K562 (cell line): ENCODE measurements at regions not wholly inside any gene's neighbourhood (a gene's known extent, or its start where the extent isn't known, plus 50 kb on each side); places are given as distances from the start of the nearest gene placed in this dataset.

Experiments used
- CCNT2 ChIP-seq: IDR thresholded peaks from 2 replicates; pipeline ENCODE4 v1.6.1; 2011; ENCODE audit warnings: borderline replicate concordance, low read depth, mild to moderate bottlenecking, moderate library complexity, mixed read lengths, low read length; ENCODE audit not compliant: insufficient read length; ENCODE audit errors: extremely low read depth
- FOSL1 ChIP-seq: fragments of 200-800 bp; sonication (Bioruptor generic); conservative IDR thresholded peaks from 2 replicates; pipeline ENCODE4 v1.6.1; 2016; ENCODE audit warnings: missing genetic modification characterization, missing compliant biosample characterization
- FOXA1 ChIP-seq: fragments of 450-650 bp; IDR thresholded peaks from 2 replicates; pipeline ENCODE4 v1.6.1; 2016; ENCODE audit warnings: mild to moderate bottlenecking, borderline replicate concordance
- MAFK ChIP-seq: IDR thresholded peaks from 2 replicates; pipeline ENCODE4 v1.6.1; 2011; ENCODE audit warnings: low read length, improper control_type of control experiment
- MAZ ChIP-seq, 2 experiments: fragments of 450-650 bp in 1 of 2; sonication (generic) in 1 of 2; formaldehyde crosslinking; IDR thresholded peaks in 1 of 2; conservative IDR thresholded peaks in 1 of 2; 2 replicates each; pipeline versions ENCODE4 v1.4.0 to v1.5.0; 2020; ENCODE audit warnings: mild to moderate bottlenecking in 1 of 2, missing genetic modification reagents in 1 of 2
- POLR2A ChIP-seq: fragments of 450-650 bp; conservative IDR thresholded peaks from 2 replicates; pipeline ENCODE4 v1.6.1; 2016
- RFX5 ChIP-seq: IDR thresholded peaks from 2 replicates; pipeline ENCODE4 v1.6.1; 2011; ENCODE audit warnings: low read depth, mild to moderate bottlenecking, improper control_type of control experiment, low read length
- TCF7L2 ChIP-seq: fragments of 150-350 bp; IDR thresholded peaks from 2 replicates; pipeline ENCODE4 v1.6.1; 2016; ENCODE audit warnings: low read depth, mild to moderate bottlenecking, low read length, moderate library complexity
- ZFP91 ChIP-seq: sonication (generic); formaldehyde crosslinking; IDR thresholded peaks from 2 replicates; pipeline ENCODE4 v1.8.0; 2022; ENCODE audit warnings: mild to moderate bottlenecking, missing genetic modification reagents
- ZNF282 ChIP-seq: sonication (generic); formaldehyde crosslinking; IDR thresholded peaks from 2 replicates; pipeline ENCODE4 v1.8.1; 2023; ENCODE audit warnings: missing genetic modification reagents
- ZNF785 ChIP-seq: fragments of 250-450 bp; sonication (Bioruptor Pico); IDR thresholded peaks from 2 replicates; pipeline ENCODE4 v1.4.0; 2020; ENCODE audit warnings: mild to moderate bottlenecking
- TF ChIP-seq, protein P1 (sequence below), 3 experiments: IDR thresholded peaks in 2 of 3; conservative IDR thresholded peaks in 1 of 3; 2 replicates each; pipeline ENCODE4 v1.5.1; 2011 to 2012; ENCODE audit warnings: low read length in 3 of 3, mild to moderate bottlenecking in 3 of 3, control low read depth in 2 of 3, improper control_type of control experiment in 1 of 3, inconsistent platforms in 1 of 3, low read depth in 1 of 3, mixed read lengths in 1 of 3, moderate library complexity in 1 of 3; ENCODE audit not compliant: insufficient read depth in 2 of 3

DNA sequence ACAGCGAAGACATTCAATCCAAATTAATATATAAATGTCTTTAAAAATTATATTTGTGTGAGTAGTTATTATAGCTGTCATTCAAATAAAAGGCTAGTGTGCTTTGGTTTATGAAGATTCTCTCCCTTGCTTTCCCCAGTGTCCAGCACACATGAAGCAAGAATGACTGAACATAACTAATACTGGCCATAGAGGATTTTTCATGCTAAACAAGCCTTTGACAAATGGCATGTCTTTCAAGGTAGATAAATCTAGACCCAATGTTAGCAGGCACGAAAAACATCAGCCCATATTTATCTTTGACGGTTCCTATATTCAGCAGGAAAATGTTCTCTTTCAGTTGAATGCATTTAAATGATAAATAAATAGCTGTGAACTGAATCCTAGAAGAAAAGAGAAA lies 1234.4 kb downstream of the EPHA7 start:
- TF ChIP-seq ZFP91 (no peak), CCNT2 (no peak), POLR2A (no peak), FOXA1 (no peak), FOSL1 (tag) (no peak), ZNF282 (CRISPR knock-in tag) (no peak), MAZ (CRISPR knock-in tag; conservative IDR thresholded peaks at IDR 0.05 in 1 of 2, IDR thresholded peaks at IDR 0.05 in 1 of 2) (no peak), MAFK (no peak), ZNF785 (no peak), TCF7L2 (no peak), RFX5 (no peak)
- TF ChIP-seq, protein P1, sequence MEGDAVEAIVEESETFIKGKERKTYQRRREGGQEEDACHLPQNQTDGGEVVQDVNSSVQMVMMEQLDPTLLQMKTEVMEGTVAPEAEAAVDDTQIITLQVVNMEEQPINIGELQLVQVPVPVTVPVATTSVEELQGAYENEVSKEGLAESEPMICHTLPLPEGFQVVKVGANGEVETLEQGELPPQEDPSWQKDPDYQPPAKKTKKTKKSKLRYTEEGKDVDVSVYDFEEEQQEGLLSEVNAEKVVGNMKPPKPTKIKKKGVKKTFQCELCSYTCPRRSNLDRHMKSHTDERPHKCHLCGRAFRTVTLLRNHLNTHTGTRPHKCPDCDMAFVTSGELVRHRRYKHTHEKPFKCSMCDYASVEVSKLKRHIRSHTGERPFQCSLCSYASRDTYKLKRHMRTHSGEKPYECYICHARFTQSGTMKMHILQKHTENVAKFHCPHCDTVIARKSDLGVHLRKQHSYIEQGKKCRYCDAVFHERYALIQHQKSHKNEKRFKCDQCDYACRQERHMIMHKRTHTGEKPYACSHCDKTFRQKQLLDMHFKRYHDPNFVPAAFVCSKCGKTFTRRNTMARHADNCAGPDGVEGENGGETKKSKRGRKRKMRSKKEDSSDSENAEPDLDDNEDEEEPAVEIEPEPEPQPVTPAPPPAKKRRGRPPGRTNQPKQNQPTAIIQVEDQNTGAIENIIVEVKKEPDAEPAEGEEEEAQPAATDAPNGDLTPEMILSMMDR (IDR thresholded peaks at IDR 0.05 in 2 of 3, conservative IDR thresholded peaks at IDR 0.05 in 1 of 3; ENCODE audit: insufficient read depth in 2 of 3, low read depth in 1 of 3, low read length in 3 of 3) = no peak
